Psoas muscle (tissue), 7 donors: ENCODE measurements at regions not wholly inside any gene's neighbourhood (a gene's known extent, or its start where the extent isn't known, plus 50 kb on each side); places are given as distances from the start of the nearest gene placed in this dataset.

ENCODE experiments used
- ATAC-seq, 4 donors: fragments of 200-7000 bp; cut with Tn5 transposase; one replicate each; pipeline ENCODE4 v1.9.1; 2020; ENCODE audit warnings: moderate library complexity in 3 of 4, mild to moderate bottlenecking in 2 of 4
- DNase-seq, 2 donors: peaks; one replicate each; pipeline ENCODE4 v3.0.0-alpha.2; 2020
- H3K27ac ChIP-seq: fragments of 200-600 bp; one replicate; pipeline ENCODE4 v1.8.0; 2022
- H3K27me3 ChIP-seq, 3 donors: fragments of 200-600 bp in 1 of 3; one replicate each; pipeline versions ENCODE4 v1.6.1 to v1.8.0; 2013 to 2022; ENCODE audit warnings: low read length in 2 of 3, mild to moderate bottlenecking in 2 of 3, moderate library complexity in 1 of 3; ENCODE audit not compliant: insufficient read depth in 3 of 3
- H3K36me3 ChIP-seq, 2 donors: fragments of 200-600 bp in 1 of 2; one replicate each; pipeline versions ENCODE4 v1.6.1 to v1.8.0; 2013 to 2022; ENCODE audit warnings: low read depth in 1 of 2, mild to moderate bottlenecking in 1 of 2, moderate library complexity in 1 of 2; ENCODE audit not compliant: insufficient read depth in 1 of 2
- H3K4me1 ChIP-seq: fragments of 200-600 bp; one replicate; pipeline ENCODE4 v1.8.0; 2022
- H3K4me3 ChIP-seq: fragments of 200-600 bp; one replicate; pipeline ENCODE4 v1.8.0; 2022; ENCODE audit warnings: mild to moderate bottlenecking
- H3K9me3 ChIP-seq: fragments of 200-600 bp; one replicate; pipeline ENCODE4 v1.8.0; 2022
- WGBS, 3 donors: extraction: QIAGEN DNeasy Blood & Tissue Kit; methylation state at CpG; one replicate each; pipeline versions ENCODE4 v1.1.6 to v1.1.7; 2013; 5-methylcytosine and 5-hydroxymethylcytosine counted together
- intact Hi-C, 2 donors: fragments of 100-400 bp; cut with DNase I; formaldehyde crosslinking; loops; one replicate each; pipeline versions ENCODE4 v1.11.0 to v1.14.2; 2022
- TF ChIP-seq, protein P1 (sequence below): fragments of 200-600 bp; IDR thresholded peaks from one replicate; pipeline ENCODE4 v1.8.0; 2022; ENCODE audit warnings: antibody characterized with exemption
- donor health status: healthy with polysubstance abuse.
- donor health status: DM: no; HTN: no; CAD: no; lungs with moderate emphysema.
- donor health status: Bipolar disorder and iron deficiency.
- donor health status: healthy.
- donor health status: DM: yes; HTN: yes; CAD: no.
- donor health status: DM: no; HTN: no; CAD: no.
- donor health status: DM: yes; HTN: yes; CAD: no.

DNA sequence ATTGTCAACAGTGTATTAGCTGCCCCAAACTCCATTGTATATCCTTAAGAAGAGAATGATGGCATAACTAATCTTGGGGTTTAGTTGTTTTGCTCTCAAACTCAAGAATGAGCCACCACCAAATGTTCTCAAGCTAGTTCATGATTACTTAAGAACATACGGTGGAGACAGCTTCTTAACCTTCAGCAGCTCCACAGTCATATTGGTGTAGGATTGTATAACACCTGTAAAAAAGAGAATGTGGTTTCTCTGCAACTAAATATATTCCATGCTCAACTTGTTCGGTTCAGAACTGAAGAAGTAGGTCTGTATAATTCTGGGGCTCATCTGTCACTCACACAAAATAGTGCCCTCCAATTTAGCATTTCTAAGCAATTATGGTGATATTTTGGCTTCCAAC lies 177.9 kb upstream of the DUSP10 start:
- TF ChIP-seq, protein P1, sequence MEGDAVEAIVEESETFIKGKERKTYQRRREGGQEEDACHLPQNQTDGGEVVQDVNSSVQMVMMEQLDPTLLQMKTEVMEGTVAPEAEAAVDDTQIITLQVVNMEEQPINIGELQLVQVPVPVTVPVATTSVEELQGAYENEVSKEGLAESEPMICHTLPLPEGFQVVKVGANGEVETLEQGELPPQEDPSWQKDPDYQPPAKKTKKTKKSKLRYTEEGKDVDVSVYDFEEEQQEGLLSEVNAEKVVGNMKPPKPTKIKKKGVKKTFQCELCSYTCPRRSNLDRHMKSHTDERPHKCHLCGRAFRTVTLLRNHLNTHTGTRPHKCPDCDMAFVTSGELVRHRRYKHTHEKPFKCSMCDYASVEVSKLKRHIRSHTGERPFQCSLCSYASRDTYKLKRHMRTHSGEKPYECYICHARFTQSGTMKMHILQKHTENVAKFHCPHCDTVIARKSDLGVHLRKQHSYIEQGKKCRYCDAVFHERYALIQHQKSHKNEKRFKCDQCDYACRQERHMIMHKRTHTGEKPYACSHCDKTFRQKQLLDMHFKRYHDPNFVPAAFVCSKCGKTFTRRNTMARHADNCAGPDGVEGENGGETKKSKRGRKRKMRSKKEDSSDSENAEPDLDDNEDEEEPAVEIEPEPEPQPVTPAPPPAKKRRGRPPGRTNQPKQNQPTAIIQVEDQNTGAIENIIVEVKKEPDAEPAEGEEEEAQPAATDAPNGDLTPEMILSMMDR, result no peak
- no peak for DNase-seq
- no peak for ATAC-seq
- Histone ChIP-seq H3K36me3 (no peaks in the 10 kb centered on the region), H3K4me3 (no peak overlapping the region), H3K27me3 (no peaks in the 10 kb centered on the region), H3K4me1 (no peaks in the 10 kb centered on the region), H3K9me3 (no peaks in the 10 kb centered on the region), H3K27ac (no peak overlapping the region)
- intact Hi-C loops, result no loop called here
- WGBS, 3 donors, result 42 to 75% (median 56%) methylated on average over 2 of the region's 2 CpGs

DNA sequence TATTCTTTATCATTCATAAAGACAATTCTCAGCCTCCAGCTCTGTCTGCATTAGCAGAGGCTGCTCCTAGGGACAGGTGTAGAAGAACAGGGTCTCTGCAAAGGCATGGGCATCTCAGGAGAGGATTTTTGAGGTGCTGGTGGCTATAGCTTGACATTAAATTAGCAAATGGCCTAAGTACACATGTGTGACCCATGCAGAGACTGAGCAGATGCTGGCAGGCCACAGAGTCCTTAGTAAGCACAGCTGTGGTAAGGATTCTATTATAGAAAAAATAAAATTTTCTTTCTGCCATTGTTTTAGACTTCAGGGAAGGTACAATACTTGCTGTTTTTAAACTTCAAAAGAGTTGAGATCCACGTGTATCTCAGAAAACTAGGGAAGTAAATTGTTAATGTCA lies 177.5 kb upstream of the DUSP10 start:
- H3K36me3 ChIP-seq, result no peaks in the 10 kb centered on the region
- ATAC-seq, result no peak
- 64 to 85% (median 68%) methylated on average over 1 of the region's 1 CpG for WGBS, 3 donors
- TF ChIP-seq, protein P1, result no peak
- intact Hi-C loops, result no loop called here
- no peaks in the 10 kb centered on the region for H3K27me3 ChIP-seq
- H3K4me1 ChIP-seq, result no peaks in the 10 kb centered on the region
- no peak overlapping the region for H3K4me3 ChIP-seq
- DNase-seq, result no peak
- no peak overlapping the region for H3K27ac ChIP-seq
- H3K9me3 ChIP-seq, result no peaks in the 10 kb centered on the region

GRCh38 chr1:221916176-221916575 lies 174.3 kb upstream of the DUSP10 start:
- WGBS, 3 donors, result 49 to 70% (median 51%) methylated on average over 5 of the region's 5 CpGs
- H3K27me3 ChIP-seq, result no peaks in the 10 kb centered on the region
- no peak overlapping the region for H3K4me3 ChIP-seq
- intact Hi-C loops, result no loop called here
- no peaks in the 10 kb centered on the region for H3K4me1 ChIP-seq
- H3K9me3 ChIP-seq, result no peaks in the 10 kb centered on the region
- no peak for ATAC-seq
- H3K36me3 ChIP-seq, result no peaks in the 10 kb centered on the region
- no peak overlapping the region for H3K27ac ChIP-seq
- TF ChIP-seq, protein P1, result no peak
- no peak for DNase-seq

GRCh38 chr1:221915764-221916163 lies 173.9 kb upstream of the DUSP10 start:
- 72 to 85% (median 78%) methylated on average over 2 of the region's 2 CpGs for WGBS, 3 donors
- TF ChIP-seq, protein P1, result no peak
- intact Hi-C loops, result no loop called here
- H3K4me3 ChIP-seq, result no peak overlapping the region
- no peak for ATAC-seq
- no peak overlapping the region for H3K27ac ChIP-seq
- no peaks in the 10 kb centered on the region for H3K4me1 ChIP-seq
- H3K27me3 ChIP-seq, result no peaks in the 10 kb centered on the region
- H3K9me3 ChIP-seq, result no peaks in the 10 kb centered on the region
- no peak for DNase-seq
- no peaks in the 10 kb centered on the region for H3K36me3 ChIP-seq

- ATAC-seq, result no peak
- 77 to 91% (median 84%) methylated on average over 3 of the region's 3 CpGs for WGBS, 3 donors
These were observed 171.5 kb upstream of the DUSP10 start for GRCh38 chr1:221913351-221913892.

More at GRCh38 chr1:221913351-221913892, 171.5 kb upstream of the DUSP10 start:
- TF ChIP-seq, protein P1, result no peak
- Histone ChIP-seq H3K27ac (no peak overlapping the region), H3K4me1 (no peaks in the 10 kb centered on the region), H3K36me3 (no peaks in the 10 kb centered on the region), H3K4me3 (no peak overlapping the region), H3K27me3 (no peaks in the 10 kb centered on the region), H3K9me3 (no peaks in the 10 kb centered on the region)
- intact Hi-C loops, result no loop called here
- DNase-seq, result no peak
